Mesothelial cell of epicardium (in vitro differentiated cells): ENCODE measurements at regions not wholly inside any gene's neighbourhood (a gene's known extent, or its start where the extent isn't known, plus 50 kb on each side); places are given as distances from the start of the nearest gene placed in this dataset.

Source experiments
- DNase-seq, 2 experiments: peaks; one replicate each; pipeline ENCODE4 v3.0.0; 2021; ENCODE audit warnings: low spot score in 2 of 2; ENCODE audit not compliant: unreplicated experiment in 2 of 2
- H3K27ac Mint-ChIP-seq: 2 replicates; pipeline ENCODE4 v1.8.0; 2021; ENCODE audit warnings: mixed read lengths
- H3K27me3 Mint-ChIP-seq: 2 replicates; pipeline ENCODE4 v1.8.0; 2021; ENCODE audit warnings: low read depth, mixed read lengths
- H3K36me3 Mint-ChIP-seq: 2 replicates; pipeline ENCODE4 v1.8.0; 2021; ENCODE audit warnings: mixed read lengths
- H3K4me1 Mint-ChIP-seq: 2 replicates; pipeline ENCODE4 v1.8.0; 2021; ENCODE audit warnings: mixed read lengths
- H3K4me3 Mint-ChIP-seq: 2 replicates; pipeline ENCODE4 v1.8.0; 2021; ENCODE audit warnings: mild to moderate bottlenecking, moderate library complexity, mixed read lengths
- H3K9me3 Mint-ChIP-seq: 2 replicates; pipeline ENCODE4 v1.8.0; 2021; ENCODE audit warnings: mixed read lengths
- TF ChIP-seq, protein P1 (sequence below): fragments of 200-600 bp; sonication (generic); IDR thresholded peaks from one replicate; pipeline ENCODE4 v1.5.0; 2021; ENCODE audit warnings: antibody characterized with exemption; ENCODE audit not compliant: unreplicated experiment

DNA sequence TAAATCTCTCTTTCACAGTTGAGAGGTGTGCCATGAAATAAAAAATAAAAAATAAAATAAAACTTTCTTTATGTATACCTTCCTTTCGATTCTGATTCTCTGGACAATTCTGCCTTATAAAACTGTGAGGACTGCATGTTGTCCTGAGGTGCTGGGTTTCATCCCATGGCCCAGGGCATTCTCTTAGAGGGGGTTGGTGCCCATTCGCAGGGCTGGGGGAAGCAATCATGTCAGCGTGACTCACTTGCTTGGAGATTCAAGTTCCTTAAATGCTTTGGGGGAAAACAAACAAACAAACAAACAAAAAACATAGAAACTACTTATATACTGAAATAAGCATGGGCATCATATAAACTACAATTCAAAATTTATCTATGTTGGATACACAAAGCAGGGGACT lies 122.0 kb upstream of the ST6GAL2 start:
- DNase-seq: no peak
- Mint-ChIP-seq H3K4me1 (peaks cover 5% of the 10 kb centered on the region), H3K27me3 (peaks cover 5% of the 10 kb centered on the region), H3K36me3 (no peaks in the 10 kb centered on the region), H3K27ac (no peak overlapping the region), H3K9me3 (no peaks in the 10 kb centered on the region), H3K4me3 (no peak overlapping the region)
- TF ChIP-seq, protein P1, sequence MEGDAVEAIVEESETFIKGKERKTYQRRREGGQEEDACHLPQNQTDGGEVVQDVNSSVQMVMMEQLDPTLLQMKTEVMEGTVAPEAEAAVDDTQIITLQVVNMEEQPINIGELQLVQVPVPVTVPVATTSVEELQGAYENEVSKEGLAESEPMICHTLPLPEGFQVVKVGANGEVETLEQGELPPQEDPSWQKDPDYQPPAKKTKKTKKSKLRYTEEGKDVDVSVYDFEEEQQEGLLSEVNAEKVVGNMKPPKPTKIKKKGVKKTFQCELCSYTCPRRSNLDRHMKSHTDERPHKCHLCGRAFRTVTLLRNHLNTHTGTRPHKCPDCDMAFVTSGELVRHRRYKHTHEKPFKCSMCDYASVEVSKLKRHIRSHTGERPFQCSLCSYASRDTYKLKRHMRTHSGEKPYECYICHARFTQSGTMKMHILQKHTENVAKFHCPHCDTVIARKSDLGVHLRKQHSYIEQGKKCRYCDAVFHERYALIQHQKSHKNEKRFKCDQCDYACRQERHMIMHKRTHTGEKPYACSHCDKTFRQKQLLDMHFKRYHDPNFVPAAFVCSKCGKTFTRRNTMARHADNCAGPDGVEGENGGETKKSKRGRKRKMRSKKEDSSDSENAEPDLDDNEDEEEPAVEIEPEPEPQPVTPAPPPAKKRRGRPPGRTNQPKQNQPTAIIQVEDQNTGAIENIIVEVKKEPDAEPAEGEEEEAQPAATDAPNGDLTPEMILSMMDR: no peak

DNA sequence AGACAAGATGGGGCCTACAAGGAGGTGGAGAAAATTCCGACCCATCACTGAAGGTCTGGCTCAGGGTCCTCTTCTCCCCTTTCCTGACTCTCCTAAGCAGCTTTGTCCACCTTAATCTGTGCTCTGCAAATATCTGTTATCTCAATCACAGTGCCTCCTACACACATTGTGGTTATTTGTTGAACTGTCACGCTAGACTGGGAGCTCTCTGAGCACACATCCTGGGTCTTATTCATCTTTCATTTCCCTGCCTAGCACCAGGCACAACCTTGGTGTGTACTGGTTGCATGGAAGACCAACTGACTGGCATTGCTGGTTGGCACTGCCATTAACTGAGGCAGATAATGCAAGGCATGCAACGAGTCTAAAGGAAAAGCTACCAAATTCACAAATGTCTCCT lies 122.9 kb upstream of the ST6GAL2 start:
- H3K4me1 Mint-ChIP-seq: peaks cover 4% of the 10 kb centered on the region

DNA sequence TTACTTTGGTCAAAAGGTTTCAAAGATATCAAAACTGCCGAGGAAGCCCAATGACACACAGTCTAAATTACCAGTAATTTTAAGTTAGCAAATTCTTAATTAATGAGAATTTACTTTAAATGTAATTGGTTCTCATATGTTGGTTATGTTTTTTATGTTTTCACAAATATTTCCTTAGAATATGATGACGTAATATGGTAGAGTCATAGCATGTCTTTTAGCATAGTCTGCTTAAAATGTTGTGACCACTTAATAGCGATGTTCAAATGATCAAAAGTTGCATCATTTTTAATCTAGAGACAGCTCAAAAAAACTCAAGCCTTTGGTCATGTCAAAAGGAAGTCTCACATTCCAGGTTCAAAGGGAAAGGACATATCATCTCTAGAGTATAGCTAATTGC lies 123.3 kb upstream of the ST6GAL2 start:
- H3K4me1 Mint-ChIP-seq: no peaks in the 10 kb centered on the region
- H3K27me3 Mint-ChIP-seq: peaks cover 4% of the 10 kb centered on the region
- H3K27ac Mint-ChIP-seq: no peak overlapping the region
- no peak for DNase-seq
- no peaks in the 10 kb centered on the region for H3K36me3 Mint-ChIP-seq
- H3K4me3 Mint-ChIP-seq: no peak overlapping the region
- H3K9me3 Mint-ChIP-seq: no peaks in the 10 kb centered on the region
- TF ChIP-seq, protein P1: no peak

More for the DNA sequence above, 122.9 kb upstream of the ST6GAL2 start:
- no peak overlapping the region for H3K27ac Mint-ChIP-seq
- no peaks in the 10 kb centered on the region for H3K9me3 Mint-ChIP-seq
- DNase-seq: no peak
- no peak overlapping the region for H3K4me3 Mint-ChIP-seq
- H3K27me3 Mint-ChIP-seq: peaks cover 4% of the 10 kb centered on the region
- TF ChIP-seq, protein P1: no peak
- no peaks in the 10 kb centered on the region for H3K36me3 Mint-ChIP-seq

GRCh38 chr2:107012714-107013306 lies 126.8 kb upstream of the ST6GAL2 start:
- no peaks in the 10 kb centered on the region for H3K36me3 Mint-ChIP-seq
- TF ChIP-seq, protein P1: no peak

DNA sequence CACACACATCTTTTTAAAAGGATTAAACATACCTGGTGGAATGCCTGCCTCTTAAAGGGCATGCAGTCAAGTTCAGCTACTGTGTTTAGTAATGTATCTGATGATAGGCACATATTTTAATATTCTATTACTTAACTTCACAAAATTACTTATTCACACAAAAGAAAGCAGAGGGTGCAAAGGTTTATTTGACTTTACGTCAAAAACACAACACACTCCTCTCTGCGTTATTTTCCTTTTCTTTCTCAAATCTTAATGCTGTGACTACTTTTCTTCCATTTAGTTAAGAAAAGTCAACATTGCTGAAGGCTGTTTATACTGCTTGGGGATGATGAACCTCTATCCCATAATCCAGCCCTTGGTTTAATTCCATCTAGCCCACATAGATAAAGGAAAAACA lies 127.9 kb upstream of the ST6GAL2 start:
- TF ChIP-seq, protein P1: no peak
- no peaks in the 10 kb centered on the region for H3K4me1 Mint-ChIP-seq
- no peaks in the 10 kb centered on the region for H3K36me3 Mint-ChIP-seq
- no peaks in the 10 kb centered on the region for H3K27me3 Mint-ChIP-seq
- H3K4me3 Mint-ChIP-seq: no peak overlapping the region
- H3K27ac Mint-ChIP-seq: no peak overlapping the region
- H3K9me3 Mint-ChIP-seq: no peaks in the 10 kb centered on the region
- no peak for DNase-seq

More at GRCh38 chr2:107012714-107013306, 126.8 kb upstream of the ST6GAL2 start:
- no peak overlapping the region for H3K4me3 Mint-ChIP-seq
- no peak overlapping the region for H3K27ac Mint-ChIP-seq
- H3K4me1 Mint-ChIP-seq: no peaks in the 10 kb centered on the region
- H3K27me3 Mint-ChIP-seq: no peaks in the 10 kb centered on the region
- DNase-seq: no peak
- H3K9me3 Mint-ChIP-seq: no peaks in the 10 kb centered on the region

GRCh38 chr2:107018366-107018765 lies 132.4 kb upstream of the ST6GAL2 start:
- Mint-ChIP-seq H3K4me1 (no peaks in the 10 kb centered on the region), H3K27me3 (no peaks in the 10 kb centered on the region), H3K9me3 (no peaks in the 10 kb centered on the region), H3K36me3 (no peaks in the 10 kb centered on the region), H3K4me3 (no peak overlapping the region), H3K27ac (no peak overlapping the region)
- TF ChIP-seq, protein P1: no peak
- DNase-seq: no peak
